GM12878 (cell line): ENCODE measurements at regions not wholly inside any gene's neighbourhood (a gene's known extent, or its start where the extent isn't known, plus 50 kb on each side); places are given as distances from the start of the nearest gene placed in this dataset.

ENCODE experiments used
- ATAC-seq: fragments of 200-7000 bp; cut with Tn5 transposase; 3 replicates; pipeline ENCODE4 v1.9.1; 2020; ENCODE audit warnings: mild to moderate bottlenecking, moderate library complexity
- BruUV-seq: library from RNA; stranded (reverse); fragments of 400-500 nt; replicated peaks from 2 replicates; lab custom pipeline; 2021; lab: Mats Ljungman, UMichigan
- CTCF ChIA-PET: fragments of 300-600 bp; sonication (Branson Sonifier 250); formaldehyde crosslinking; extraction: SDS; loops from one replicate; lab custom pipeline; 2021; ENCODE audit warnings: inconsistent platforms; lab: Yijun Ruan, JAX
- POLR2A ChIA-PET: fragments of 350-600 bp; formaldehyde crosslinking; extraction: SDS; loops from one replicate; lab custom pipeline; 2021; ENCODE audit warnings: inconsistent platforms; lab: Charles Lee
- RAD21 ChIA-PET: fragments of 300-600 bp; sonication (Branson Sonifier 250); formaldehyde crosslinking; loops from one replicate; lab custom pipeline; 2023; ENCODE audit warnings: antibody characterized with exemption; ENCODE audit not compliant: unreplicated experiment; lab: Charles Lee
- SMC1A ChIA-PET: fragments of 300-600 bp; sonication (Branson Sonifier 250); formaldehyde crosslinking; loops from one replicate; lab custom pipeline; 2023; ENCODE audit not compliant: unreplicated experiment, uncharacterized antibody; lab: Charles Lee
- DNase-seq: peaks from one replicate; pipeline ENCODE4 v3.0.0-alpha.2; 2011; ENCODE audit warnings: low read depth, low spot score
- FAIRE-seq: peaks from 3 replicates; lab custom pipeline; 2011; peaks lifted over from hg19 to GRCh38; lab: Jason Lieb, UNC
- H2AFZ ChIP-seq: 2 replicates; pipeline ENCODE4 v1.6.0; 2011; ENCODE audit warnings: low read depth, low read length, control low read depth; ENCODE audit not compliant: control insufficient read depth
- H3K27ac ChIP-seq: 2 replicates; pipeline ENCODE4 v1.5.1; 2011; ENCODE audit warnings: control low read depth; ENCODE audit not compliant: control insufficient read depth, insufficient read depth
- H3K27me3 ChIP-seq, 2 experiments: replicated peaks in 1 of 2; 2 replicates each; pipeline versions ENCODE4 v1.6.0 to v1.6.1; 2011; ENCODE audit warnings: low read length in 1 of 2; ENCODE audit not compliant: control insufficient read depth in 2 of 2, insufficient read depth in 2 of 2
- H3K36me3 ChIP-seq, 2 experiments: 2 replicates each; pipeline ENCODE4 v1.5.1; 2011; ENCODE audit warnings: low read length in 1 of 2; ENCODE audit not compliant: control insufficient read depth in 2 of 2, insufficient read depth in 2 of 2
- H3K4me1 ChIP-seq: 2 replicates; pipeline ENCODE4 v1.6.1; 2011; ENCODE audit warnings: mild to moderate bottlenecking, low read length, moderate library complexity, mixed read lengths; ENCODE audit not compliant: control insufficient read depth, insufficient read depth
- H3K4me2 ChIP-seq: 2 replicates; pipeline ENCODE4 v1.6.0; 2011; ENCODE audit warnings: control low read depth; ENCODE audit not compliant: control insufficient read depth, insufficient read depth
- H3K4me3 ChIP-seq: fragments of 200-600 bp; sonication (generic); 2 replicates; pipeline ENCODE4 v1.5.1; 2016
- H3K79me2 ChIP-seq: 2 replicates; pipeline ENCODE4 v1.6.0; 2011; ENCODE audit warnings: low read length; ENCODE audit not compliant: control insufficient read depth, insufficient read depth
- H3K9ac ChIP-seq: 2 replicates; pipeline ENCODE4 v1.8.0; 2011; ENCODE audit warnings: low read length, control low read depth, mixed read lengths; ENCODE audit not compliant: control insufficient read depth, insufficient read depth
- H3K9me3 ChIP-seq: replicated peaks from 3 replicates; pipeline ENCODE4 v1.5.1; 2011; ENCODE audit warnings: mild to moderate bottlenecking, low read length; ENCODE audit not compliant: control insufficient read depth, insufficient read depth
- H4K20me1 ChIP-seq: 2 replicates; pipeline ENCODE4 v1.6.0; 2011; ENCODE audit not compliant: control insufficient read depth, insufficient read depth
- CREB1 ChIP-seq: IDR thresholded peaks from 2 replicates; pipeline ENCODE4 v1.6.1; 2012; ENCODE audit warnings: low read depth, mild to moderate bottlenecking, inconsistent platforms
- E2F8 ChIP-seq: fragments of 450-650 bp; IDR thresholded peaks from 2 replicates; pipeline ENCODE4 v1.6.1; 2018; ENCODE audit warnings: mild to moderate bottlenecking, low read depth, moderate library complexity; ENCODE audit not compliant: partially characterized antibody
- EGR1 ChIP-seq, 2 experiments: IDR thresholded peaks; 1 replicate in 1 of 2; 2 replicates in 1 of 2; pipeline ENCODE4 v1.6.1; 2011 to 2012; ENCODE audit warnings: low read depth in 2 of 2, low read length in 2 of 2, borderline replicate concordance in 1 of 2, mild to moderate bottlenecking in 1 of 2, moderate library complexity in 1 of 2
- HSF1 ChIP-seq: fragments of 150-350 bp; IDR thresholded peaks from 2 replicates; pipeline ENCODE4 v1.6.1; 2014; ENCODE audit warnings: mild to moderate bottlenecking, low read depth, low read length
- KDM1A ChIP-seq: fragments of 200-600 bp; sonication (generic); IDR thresholded peaks from 2 replicates; pipeline ENCODE4 v1.6.1; 2016; ENCODE audit warnings: borderline replicate concordance
- MTA3 ChIP-seq: IDR thresholded peaks from 2 replicates; pipeline ENCODE4 v1.6.1; 2012; ENCODE audit warnings: low read length, inconsistent platforms, borderline replicate concordance
- MYB ChIP-seq: fragments of 150-350 bp; IDR thresholded peaks from 2 replicates; pipeline ENCODE4 v1.6.1; 2014; ENCODE audit warnings: mild to moderate bottlenecking, low read depth, low read length, borderline replicate concordance
- POLR2A ChIP-seq: IDR thresholded peaks from 2 replicates; pipeline ENCODE4 v1.6.1; 2011; ENCODE audit warnings: low read depth, mild to moderate bottlenecking, low read length
- POLR2AphosphoS5 ChIP-seq: IDR thresholded peaks from 2 replicates; pipeline ENCODE4 v1.6.1; 2011; ENCODE audit warnings: mild to moderate bottlenecking, low read length, inconsistent platforms
- POU2F2 ChIP-seq: IDR thresholded peaks from 3 replicates; pipeline ENCODE4 v1.6.1; 2011; ENCODE audit warnings: low read depth, mild to moderate bottlenecking, low read length, borderline replicate concordance
- RB1 ChIP-seq: fragments of 450-650 bp; formaldehyde crosslinking; IDR thresholded peaks from 2 replicates; pipeline ENCODE4 v1.6.1; 2017; ENCODE audit warnings: mild to moderate bottlenecking, borderline replicate concordance
- RBBP5 ChIP-seq: fragments of 200-600 bp; sonication (generic); conservative IDR thresholded peaks from 2 replicates; pipeline ENCODE4 v1.6.1; 2016
- RELA ChIP-seq: fragments of 450-650 bp; IDR thresholded peaks from 2 replicates; pipeline ENCODE4 v1.8.0; 2014; ENCODE audit warnings: borderline replicate concordance; ENCODE audit not compliant: partially characterized antibody
- SMAD1 ChIP-seq: fragments of 450-650 bp; IDR thresholded peaks from 2 replicates; pipeline ENCODE4 v1.6.1; 2018; ENCODE audit warnings: mild to moderate bottlenecking, low read depth; ENCODE audit not compliant: partially characterized antibody
- STAT1 ChIP-seq: fragments of 450-650 bp; conservative IDR thresholded peaks from 2 replicates; pipeline ENCODE4 v1.6.1; 2014; ENCODE audit warnings: antibody characterized with exemption, mild to moderate bottlenecking
- ZNF592 ChIP-seq: fragments of 450-650 bp; IDR thresholded peaks from 2 replicates; pipeline ENCODE4 v1.6.1; 2017; ENCODE audit warnings: mild to moderate bottlenecking, moderate library complexity
- WGBS: methylation state at CpG from one replicate; pipeline ENCODE4 v1.1.6; 2016; ENCODE audit warnings: low lambda C conversion rate; ENCODE audit not compliant: insufficient replicate concordance, insufficient coverage; ENCODE audit errors: missing lambda C conversion rate; 5-methylcytosine and 5-hydroxymethylcytosine counted together
- in situ Hi-C: fragments of 300-500 bp; cut with MboI; formaldehyde crosslinking; loops from 9 replicates; pipeline ENCODE4 v1.14.3; 2018; ENCODE audit warnings: mixed read lengths
- intact Hi-C: fragments of 100-400 bp; cut with micrococcal nuclease; formaldehyde crosslinking; loops from one replicate; pipeline ENCODE4 v1.14.2; 2022; ENCODE audit not compliant: unreplicated experiment

GRCh38 chr5:12113062-12113461, 208.8 kb upstream of the CTNND2 start (continued):
- no peak for TF ChIP-seq MTA3
- no peak for TF ChIP-seq RB1
- TF ChIP-seq HSF1 = no peak
- TF ChIP-seq SMAD1 = no peak
- TF ChIP-seq POLR2AphosphoS5 = no peak

GRCh38 chr5:12111261-12111660, 207.0 kb upstream of the CTNND2 start:
- H3K36me3 ChIP-seq = no peaks in the 10 kb centered on the region
- H3K79me2 ChIP-seq = no peaks in the 10 kb centered on the region
- SMC1A ChIA-PET = interaction anchor here (1.4 to 1.5 kb wide), 2 partner anchors 41 to 170 kb away, joined by 4 read pairs; no protein-coding TSS in a partner anchor
- WGBS = 2% methylated on average over 2 of the region's 2 CpGs
- no peak overlapping the region for H2AFZ ChIP-seq
- H3K27me3 ChIP-seq = no peaks in the 10 kb centered on the region
- no peak overlapping the region for H3K9ac ChIP-seq
- ATAC-seq (no peak), DNase-seq (no peak), FAIRE-seq (no peak)
- no peak overlapping the region for H3K27ac ChIP-seq
- intact Hi-C loops (no loop called here), in situ Hi-C loops (no loop called here)
- no peaks in the 10 kb centered on the region for H4K20me1 ChIP-seq
- POLR2A ChIA-PET = no interaction called here
- H3K9me3 ChIP-seq = no peaks in the 10 kb centered on the region
- H3K4me1 ChIP-seq = no peaks in the 10 kb centered on the region
- CTCF ChIA-PET = interaction anchor here (1.4 kb wide), 1 partner anchor 14 kb away, joined by 3 read pairs; no protein-coding TSS in a partner anchor
- H3K4me2 ChIP-seq = no peak overlapping the region
- no peak overlapping the region for H3K4me3 ChIP-seq
- no TSS peak for BruUV-seq
- RAD21 ChIA-PET = interaction anchor here (1.3 kb wide), 1 partner anchor 66 kb away, joined by 3 read pairs; no protein-coding TSS in a partner anchor
- no peak for TF ChIP-seq POU2F2
- TF ChIP-seq POLR2AphosphoS5 = no peak
- TF ChIP-seq STAT1 = no peak
- TF ChIP-seq RBBP5 = no peak
- TF ChIP-seq E2F8 = no peak
- TF ChIP-seq MYB = no peak
- TF ChIP-seq KDM1A = no peak
- TF ChIP-seq ZNF592 = no peak
- TF ChIP-seq RELA = no peak
- no peak for TF ChIP-seq POLR2A
- no peak for TF ChIP-seq EGR1 (IDR thresholded peaks at IDR 0.05; ENCODE audit: borderline replicate concordance in 1 of 2, low read depth in 2 of 2, low read length in 2 of 2)
- no peak for TF ChIP-seq CREB1
